Neural cell (in vitro differentiated cells): ENCODE measurements at regions not wholly inside any gene's neighbourhood (a gene's known extent, or its start where the extent isn't known, plus 50 kb on each side); places are given as distances from the start of the nearest gene placed in this dataset.

ENCODE experiments used
- H2AFZ ChIP-seq: fragments of 200-600, 300-800 bp; sonication (generic), shearing (Covaris generic); 2 replicates; pipeline ENCODE4 v1.6.0; 2014; ENCODE audit warnings: low read depth, mild to moderate bottlenecking, antibody characterized with exemption, low read length, moderate library complexity
- H3F3A ChIP-seq: fragments of 200-600 bp; shearing (Covaris generic); 2 replicates; pipeline ENCODE4 v1.6.1; 2016; ENCODE audit warnings: mild to moderate bottlenecking, moderate library complexity, mixed read lengths, antibody characterized with exemption, low read length; ENCODE audit not compliant: insufficient read depth, poor library complexity, severe bottlenecking
- H3K27ac ChIP-seq: fragments of 200-600, 300-800 bp; sonication (generic), shearing (Covaris generic); 2 replicates; pipeline ENCODE4 v1.5.1; 2014; ENCODE audit warnings: mild to moderate bottlenecking, low read length, moderate library complexity
- H3K27me3 ChIP-seq: fragments of 300-800, 200-600 bp; sonication (generic), shearing (Covaris generic); 2 replicates; pipeline ENCODE4 v1.6.0; 2014; ENCODE audit warnings: mild to moderate bottlenecking, low read depth, low read length, moderate library complexity; ENCODE audit not compliant: insufficient read depth
- H3K36me3 ChIP-seq: fragments of 300-800, 200-600 bp; sonication (generic), shearing (Covaris generic); 2 replicates; pipeline ENCODE4 v1.5.1; 2014; ENCODE audit warnings: mild to moderate bottlenecking, antibody characterized with exemption, low read length, moderate library complexity; ENCODE audit not compliant: insufficient read depth
- H3K4me2 ChIP-seq: fragments of 300-800, 200-600 bp; sonication (generic), shearing (Covaris generic); 2 replicates; pipeline ENCODE4 v1.6.0; 2014; ENCODE audit warnings: mild to moderate bottlenecking, low read length
- H3K4me3 ChIP-seq: fragments of 300-800, 200-600 bp; sonication (generic), shearing (Covaris generic); 2 replicates; pipeline ENCODE4 v1.5.1; 2014; ENCODE audit warnings: mild to moderate bottlenecking, low read length, moderate library complexity
- H3K79me2 ChIP-seq: fragments of 200-600 bp; shearing (Covaris generic); replicated peaks from 2 replicates; pipeline ENCODE4 v1.6.0; 2014; ENCODE audit warnings: mild to moderate bottlenecking, low read length, moderate library complexity; ENCODE audit not compliant: insufficient read depth
- H3K9ac ChIP-seq: fragments of 300-800, 200-600 bp; sonication (generic), shearing (Covaris generic); 2 replicates; pipeline ENCODE4 v1.6.1; 2016; ENCODE audit warnings: mild to moderate bottlenecking, low read length, mixed read lengths
- H3K9me2 ChIP-seq: fragments of 200-600 bp; shearing (Covaris generic); 2 replicates; pipeline ENCODE4 v1.6.1; 2016; ENCODE audit warnings: mild to moderate bottlenecking, low read length, mixed read lengths; ENCODE audit not compliant: insufficient read depth
- H3K9me3 ChIP-seq: fragments of 200-600, 300-800 bp; sonication (generic), shearing (Covaris generic); 2 replicates; pipeline ENCODE4 v1.6.1; 2016; ENCODE audit warnings: mild to moderate bottlenecking, mixed run types, low read length, moderate library complexity, mixed read lengths
- H4K20me1 ChIP-seq: fragments of 200-600 bp; shearing (Covaris generic); 2 replicates; pipeline ENCODE4 v1.6.1; 2016; ENCODE audit warnings: mild to moderate bottlenecking, mixed run types; ENCODE audit not compliant: insufficient read depth
- EP300 ChIP-seq: fragments of 450-650 bp; conservative IDR thresholded peaks from 2 replicates; pipeline ENCODE4 v1.6.1; 2014; ENCODE audit warnings: antibody characterized with exemption, mild to moderate bottlenecking, moderate library complexity; ENCODE audit not compliant: poor library complexity, severe bottlenecking
- EZH2 ChIP-seq: fragments of 200-600, 300-800 bp; shearing (Covaris generic), sonication (generic); IDR thresholded peaks from 2 replicates; pipeline ENCODE4 v1.6.1; 2014; ENCODE audit warnings: antibody characterized with exemption, low read length, borderline replicate concordance, mild to moderate bottlenecking; ENCODE audit not compliant: insufficient read depth, poor library complexity, severe bottlenecking
- MXI1 ChIP-seq: fragments of 450-650 bp; conservative IDR thresholded peaks from 2 replicates; pipeline ENCODE4 v1.6.1; 2014; ENCODE audit warnings: antibody characterized with exemption, mild to moderate bottlenecking; ENCODE audit not compliant: poor library complexity, severe bottlenecking
- POLR2AphosphoS5 ChIP-seq: IDR thresholded peaks from 2 replicates; pipeline ENCODE4 v1.6.1; 2012
- RAD21 ChIP-seq: fragments of 450-650 bp; conservative IDR thresholded peaks from 2 replicates; pipeline ENCODE4 v1.6.1; 2014; ENCODE audit warnings: antibody characterized with exemption, mild to moderate bottlenecking, moderate library complexity
- REST ChIP-seq: IDR thresholded peaks from 2 replicates; pipeline ENCODE4 v1.6.1; 2012; ENCODE audit warnings: borderline replicate concordance
- SMC3 ChIP-seq: fragments of 450-650 bp; conservative IDR thresholded peaks from 2 replicates; pipeline ENCODE4 v1.6.1; 2014; ENCODE audit warnings: antibody characterized with exemption, mild to moderate bottlenecking, moderate library complexity; ENCODE audit not compliant: poor library complexity
- TAF1 ChIP-seq: IDR thresholded peaks from 2 replicates; pipeline ENCODE4 v1.6.1; 2012; ENCODE audit warnings: low read depth
- TF ChIP-seq, protein P1 (sequence below): fragments of 450-650 bp; IDR thresholded peaks from 2 replicates; pipeline ENCODE4 v1.5.1; 2014; ENCODE audit warnings: antibody characterized with exemption, mild to moderate bottlenecking, moderate library complexity; ENCODE audit not compliant: poor library complexity, severe bottlenecking

DNA sequence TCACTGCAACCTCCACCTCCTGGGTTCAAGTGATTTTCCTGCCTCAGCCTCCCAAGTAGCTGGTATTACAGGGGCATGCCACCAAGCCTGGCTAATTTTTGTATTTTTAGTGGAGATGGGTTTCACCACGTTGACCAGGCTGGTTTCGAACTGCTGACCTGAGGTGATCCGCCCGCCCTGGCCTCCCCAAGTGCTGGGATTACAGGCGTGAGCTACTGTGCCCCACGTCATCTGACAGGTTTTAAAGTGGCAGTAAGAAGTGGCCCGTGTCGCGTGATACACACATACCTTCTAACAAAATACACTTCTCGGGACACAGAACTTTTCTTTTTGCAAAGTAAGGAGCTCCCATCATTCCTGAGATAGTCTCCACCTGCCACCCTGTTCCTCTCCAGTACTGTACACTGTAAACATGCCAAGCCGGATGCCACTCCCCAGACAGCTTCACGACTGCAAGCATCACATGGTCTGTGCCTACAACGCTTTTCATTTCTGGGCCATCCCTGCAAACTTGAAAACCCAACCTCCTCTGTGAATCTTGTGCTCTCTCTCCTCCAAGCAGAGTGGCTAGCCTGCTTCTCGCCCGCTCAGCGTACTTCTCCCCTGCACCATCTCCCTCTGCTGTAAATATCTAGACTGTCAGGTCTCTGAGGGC, 256.3 kb upstream of the KLF14 start:
- no peaks in the 10 kb centered on the region for H3K36me3 ChIP-seq
- TF ChIP-seq RAD21 (no peak), POLR2AphosphoS5 (no peak), TAF1 (no peak), EZH2 (no peak), MXI1 (no peak), SMC3 (no peak)
- TF ChIP-seq, protein P1, sequence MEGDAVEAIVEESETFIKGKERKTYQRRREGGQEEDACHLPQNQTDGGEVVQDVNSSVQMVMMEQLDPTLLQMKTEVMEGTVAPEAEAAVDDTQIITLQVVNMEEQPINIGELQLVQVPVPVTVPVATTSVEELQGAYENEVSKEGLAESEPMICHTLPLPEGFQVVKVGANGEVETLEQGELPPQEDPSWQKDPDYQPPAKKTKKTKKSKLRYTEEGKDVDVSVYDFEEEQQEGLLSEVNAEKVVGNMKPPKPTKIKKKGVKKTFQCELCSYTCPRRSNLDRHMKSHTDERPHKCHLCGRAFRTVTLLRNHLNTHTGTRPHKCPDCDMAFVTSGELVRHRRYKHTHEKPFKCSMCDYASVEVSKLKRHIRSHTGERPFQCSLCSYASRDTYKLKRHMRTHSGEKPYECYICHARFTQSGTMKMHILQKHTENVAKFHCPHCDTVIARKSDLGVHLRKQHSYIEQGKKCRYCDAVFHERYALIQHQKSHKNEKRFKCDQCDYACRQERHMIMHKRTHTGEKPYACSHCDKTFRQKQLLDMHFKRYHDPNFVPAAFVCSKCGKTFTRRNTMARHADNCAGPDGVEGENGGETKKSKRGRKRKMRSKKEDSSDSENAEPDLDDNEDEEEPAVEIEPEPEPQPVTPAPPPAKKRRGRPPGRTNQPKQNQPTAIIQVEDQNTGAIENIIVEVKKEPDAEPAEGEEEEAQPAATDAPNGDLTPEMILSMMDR: no peak
- no peaks in the 10 kb centered on the region for H3K79me2 ChIP-seq
- no peaks in the 10 kb centered on the region for H3K9me3 ChIP-seq
- no peaks in the 10 kb centered on the region for H3F3A ChIP-seq
- no peaks in the 10 kb centered on the region for H3K27me3 ChIP-seq
- no peak overlapping the region for H2AFZ ChIP-seq
- H3K27ac ChIP-seq: no peak overlapping the region
- H3K9ac ChIP-seq: no peak overlapping the region
- no peak overlapping the region for H3K4me2 ChIP-seq
- no peak overlapping the region for H3K4me3 ChIP-seq
- no peaks in the 10 kb centered on the region for H4K20me1 ChIP-seq
- no peaks in the 10 kb centered on the region for H3K9me2 ChIP-seq

DNA sequence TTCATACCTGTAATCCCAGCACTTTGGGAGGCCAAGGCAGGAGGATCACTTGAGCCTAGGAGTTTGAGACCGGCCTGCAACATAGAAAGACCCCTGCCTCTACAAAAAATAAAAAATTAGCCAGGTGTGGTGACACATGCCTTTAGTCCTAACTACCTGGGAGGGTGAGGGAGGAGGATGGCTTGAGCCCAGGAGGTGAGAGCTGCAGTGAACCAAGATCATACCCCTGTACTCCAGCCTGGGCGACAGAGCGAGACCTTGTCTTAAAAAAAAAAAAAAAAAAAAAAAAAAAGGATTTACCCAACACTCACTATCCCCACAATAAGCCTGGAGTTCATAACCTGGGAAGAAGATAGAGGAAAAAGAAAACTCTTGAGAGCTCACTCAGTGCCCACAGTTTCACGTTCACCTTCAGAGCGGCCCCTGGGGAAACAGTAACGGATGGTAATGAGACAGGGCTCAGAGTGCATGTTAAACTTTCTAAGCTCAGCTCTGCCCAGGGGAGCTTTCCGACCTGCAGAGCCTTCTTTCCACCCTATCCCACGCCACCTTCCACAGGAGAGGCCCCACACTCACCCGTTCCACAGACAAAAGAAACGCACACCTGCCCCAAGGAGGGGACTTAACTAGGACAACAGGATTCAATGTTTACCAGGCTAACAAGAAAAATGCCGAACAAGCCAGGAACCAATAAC, 259.8 kb upstream of the KLF14 start:
- no peaks in the 10 kb centered on the region for H3K9me3 ChIP-seq
- H4K20me1 ChIP-seq: no peaks in the 10 kb centered on the region
- no peak for TF ChIP-seq RAD21
- TF ChIP-seq SMC3: no peak
- TF ChIP-seq EP300: no peak
- no peak for TF ChIP-seq REST
- no peak for TF ChIP-seq POLR2AphosphoS5
- TF ChIP-seq EZH2: no peak
- no peak for TF ChIP-seq MXI1
- TF ChIP-seq, protein P1: no peak
- no peak for TF ChIP-seq TAF1
- no peak overlapping the region for H3K4me2 ChIP-seq
- H3K36me3 ChIP-seq: no peaks in the 10 kb centered on the region
- no peak overlapping the region for H3K9ac ChIP-seq
- H3K27me3 ChIP-seq: no peaks in the 10 kb centered on the region
- no peaks in the 10 kb centered on the region for H3K9me2 ChIP-seq
- no peaks in the 10 kb centered on the region for H3F3A ChIP-seq
- no peak overlapping the region for H3K27ac ChIP-seq
- no peak overlapping the region for H2AFZ ChIP-seq
- H3K4me3 ChIP-seq: no peak overlapping the region
- no peaks in the 10 kb centered on the region for H3K79me2 ChIP-seq
